C4-2B (cell line): ENCODE measurements at regions not wholly inside any gene's neighbourhood (a gene's known extent, or its start where the extent isn't known, plus 50 kb on each side); places are given as distances from the start of the nearest gene placed in this dataset.

Experiments used
- CTCF ChIP-seq: fragments of 450-650 bp; conservative IDR thresholded peaks from 2 replicates; pipeline ENCODE4 v1.5.1; 2017; ENCODE audit warnings: mild to moderate bottlenecking
- ZFX ChIP-seq: fragments of 450-650 bp; IDR thresholded peaks from 2 replicates; pipeline ENCODE4 v1.6.1; 2017

DNA sequence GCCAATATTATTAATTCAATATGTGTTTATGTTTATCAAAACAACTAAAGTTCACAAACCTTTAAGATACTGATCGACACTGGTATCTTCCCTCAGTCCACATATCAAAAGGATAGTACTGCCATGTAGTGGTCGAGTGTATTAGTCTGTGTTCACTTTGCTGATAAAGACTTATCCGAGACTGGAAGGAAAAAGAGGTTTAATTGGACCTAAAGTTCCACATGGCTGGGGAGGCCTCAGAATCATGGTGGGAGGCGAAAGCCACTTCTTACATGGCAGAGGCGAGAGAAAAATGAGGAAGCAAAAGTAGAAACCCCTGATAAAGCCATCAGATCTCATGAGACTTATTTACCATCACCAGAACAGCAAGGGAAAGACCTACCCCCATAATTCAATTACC lies 325.4 kb upstream of the PHF14 start:
- TF ChIP-seq CTCF (no peak), ZFX (no peak)
